Testis (tissue), 2 donors: ENCODE measurements at regions not wholly inside any gene's neighbourhood (a gene's known extent, or its start where the extent isn't known, plus 50 kb on each side); places are given as distances from the start of the nearest gene placed in this dataset.
"Not testable (repeated sequence)": the region's sequence is repeated elsewhere in the genome, so short reads cannot be mapped to it uniquely, and the experiment has no call there.

Experiments
- DNase-seq: peaks from one replicate; pipeline ENCODE4 v3.0.0-alpha.2; 2019
- H3K27ac ChIP-seq, 2 donors: fragments of 200-600 bp; sonication (generic); one replicate each; pipeline ENCODE4 v1.5.1; 2019
- H3K27me3 ChIP-seq: fragments of 200-600 bp; sonication (generic); one replicate; pipeline ENCODE4 v1.5.1; 2019
- H3K36me3 ChIP-seq: fragments of 200-600 bp; sonication (generic); one replicate; pipeline ENCODE4 v1.5.1; 2017; ENCODE audit warnings: low read depth; ENCODE audit errors: missing control alignments
- H3K4me1 ChIP-seq: fragments of 200-600 bp; sonication (generic); one replicate; pipeline ENCODE4 v1.5.1; 2019
- H3K4me3 ChIP-seq, 2 donors: fragments of 200-600 bp; sonication (generic); one replicate each; pipeline ENCODE4 v1.5.1; 2017 to 2019
- H3K9me3 ChIP-seq: fragments of 200-600 bp; sonication (generic); one replicate; pipeline ENCODE4 v1.5.1; 2017
- CTCF ChIP-seq, 3 experiments: fragments of 450-650 bp in 2 of 3; fragments of 200-600 bp in 1 of 3; sonication (generic) in 1 of 3; IDR thresholded peaks; one replicate each; pipeline ENCODE4 v1.5.1; 2016 to 2019; ENCODE audit warnings: antibody characterized with exemption in 3 of 3, mild to moderate bottlenecking in 2 of 3, moderate library complexity in 1 of 3
- POLR2A ChIP-seq: fragments of 450-650 bp; IDR thresholded peaks from one replicate; pipeline ENCODE4 v1.6.1; 2017; ENCODE audit warnings: antibody characterized with exemption, mild to moderate bottlenecking, moderate library complexity
- WGBS, 2 donors: methylation state at CpG; one replicate each; pipeline ENCODE4 v1.1.5; 2018; 5-methylcytosine and 5-hydroxymethylcytosine counted together
- intact Hi-C: fragments of 100-400 bp; cut with DNase I; formaldehyde crosslinking; loops from one replicate; pipeline ENCODE4 v1.15.1; 2023; ENCODE audit warnings: low total_unique reads

- Histone ChIP-seq H3K4me3 (no peak overlapping the region), H3K4me1 (no peaks in the 10 kb centered on the region), H3K36me3 (no peaks in the 10 kb centered on the region), H3K9me3 (no peaks in the 10 kb centered on the region), H3K27ac (no peak overlapping the region), H3K27me3 (no peaks in the 10 kb centered on the region)
- no peak for DNase-seq
- WGBS, 2 donors = 89 to 93% methylated on average over 6 of the region's 6 CpGs
- intact Hi-C loops = no loop called here
- TF ChIP-seq CTCF (IDR thresholded peaks at IDR 0.05) = no peak
- no peak for TF ChIP-seq POLR2A
Measured at GRCh38 chr12:20089077-20089476, 279.3 kb upstream of the PDE3A start.

- H3K27me3 ChIP-seq, H3K27ac ChIP-seq, H3K36me3 ChIP-seq, H3K9me3 ChIP-seq, H3K4me1 ChIP-seq, H3K4me3 ChIP-seq, DNase-seq, intact Hi-C loops: not testable (repeated sequence)
- 92 to 98% methylated on average over 10 to 28 of the region's 32 CpGs for WGBS, 2 donors
Measured at GRCh38 chr12:20093190-20093810, 275.0 kb upstream of the PDE3A start.

- Histone ChIP-seq H3K36me3 (no peaks in the 10 kb centered on the region), H3K4me1 (no peaks in the 10 kb centered on the region), H3K9me3 (no peaks in the 10 kb centered on the region), H3K27ac (no peak overlapping the region), H3K27me3 (no peaks in the 10 kb centered on the region), H3K4me3 (no peak overlapping the region)
- intact Hi-C loops = no loop called here
- no peak for TF ChIP-seq POLR2A
- TF ChIP-seq CTCF (IDR thresholded peaks at IDR 0.05) = no peak
- WGBS, 2 donors = 73 to 80% methylated on average over 6 of the region's 6 CpGs
- DNase-seq = no peak
Measured at GRCh38 chr12:20096430-20096829, 271.9 kb upstream of the PDE3A start.

- TF ChIP-seq CTCF (IDR thresholded peaks at IDR 0.05) = no peak
- TF ChIP-seq POLR2A = no peak
- no peak for DNase-seq
- Histone ChIP-seq H3K36me3 (no peaks in the 10 kb centered on the region), H3K27ac (no peak overlapping the region), H3K27me3 (no peaks in the 10 kb centered on the region), H3K4me3 (no peak overlapping the region), H3K9me3 (no peaks in the 10 kb centered on the region), H3K4me1 (no peaks in the 10 kb centered on the region)
- intact Hi-C loops = no loop called here
- 52 to 57% methylated on average over 2 of the region's 2 CpGs for WGBS, 2 donors
Measured at GRCh38 chr12:20097626-20098025, 270.7 kb upstream of the PDE3A start.

GRCh38 chr12:20099395-20100183, 268.7 kb upstream of the PDE3A start:
- Histone ChIP-seq H3K9me3 (no peaks in the 10 kb centered on the region), H3K4me3 (no peak overlapping the region), H3K36me3 (no peaks in the 10 kb centered on the region), H3K27me3 (no peaks in the 10 kb centered on the region), H3K27ac (no peak overlapping the region), H3K4me1 (no peaks in the 10 kb centered on the region)
- no peak for TF ChIP-seq POLR2A
- DNase-seq = no peak
- 80 to 85% methylated on average over 5 of the region's 5 CpGs for WGBS, 2 donors
- intact Hi-C loops = no loop called here
